Muscle of arm (tissue), 1 donor: ENCODE measurements at regions not wholly inside any gene's neighbourhood (a gene's known extent, or its start where the extent isn't known, plus 50 kb on each side); places are given as distances from the start of the nearest gene placed in this dataset.

Experiments used
- DNase-seq: peaks from one replicate; pipeline ENCODE4 v3.0.0-alpha.2; 2013

DNA sequence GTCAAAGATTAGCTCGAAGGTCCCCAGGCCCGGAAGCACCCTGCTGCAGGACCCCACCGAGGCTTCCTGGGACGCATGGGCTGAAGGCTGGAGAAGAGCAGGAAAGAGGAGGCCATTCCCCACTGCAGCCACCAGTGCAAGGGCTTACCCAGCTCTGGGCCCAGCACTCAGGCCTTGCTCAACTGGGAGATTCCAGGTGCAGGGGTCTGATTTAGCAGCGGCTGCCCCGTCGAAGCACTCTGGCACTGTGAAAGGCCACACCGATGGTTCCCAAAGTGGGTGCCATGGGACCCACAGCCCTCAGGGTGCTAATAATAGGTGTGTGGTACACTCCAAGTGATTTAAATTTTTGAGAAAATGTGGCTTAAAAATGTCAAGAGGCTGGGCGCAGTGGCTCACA lies 130.9 kb downstream of the OAT start:
- no peak for DNase-seq

DNA sequence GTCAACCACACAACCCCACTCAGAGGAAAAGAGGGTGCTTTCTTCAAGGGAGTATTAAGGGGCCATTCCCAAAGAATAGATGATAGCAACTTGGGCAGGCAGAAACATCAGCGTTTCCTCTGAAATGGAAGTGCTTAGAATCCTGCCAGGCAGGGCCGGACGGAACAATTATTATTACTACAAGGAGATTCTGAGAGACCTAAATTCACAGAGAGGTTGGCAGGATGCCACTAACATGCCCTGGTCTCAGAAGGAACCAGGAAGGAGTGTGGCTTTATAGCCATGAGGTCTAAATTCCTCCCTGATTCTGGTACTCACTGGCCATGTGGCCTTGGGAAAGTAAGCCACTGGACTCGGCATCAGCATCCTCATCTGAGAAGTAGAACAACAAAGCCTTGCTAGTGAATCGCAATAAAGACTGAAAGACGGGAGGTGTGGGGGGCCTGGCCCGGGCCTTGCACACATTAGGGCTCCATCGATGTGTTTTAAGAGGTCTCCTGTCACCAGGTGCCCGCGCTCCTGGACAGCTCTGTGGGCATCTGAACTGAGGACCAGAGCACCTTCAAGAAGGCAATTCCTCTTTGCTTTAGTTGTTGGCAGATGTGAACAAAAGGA lies 131.5 kb downstream of the OAT start:
- no peak for DNase-seq

DNA sequence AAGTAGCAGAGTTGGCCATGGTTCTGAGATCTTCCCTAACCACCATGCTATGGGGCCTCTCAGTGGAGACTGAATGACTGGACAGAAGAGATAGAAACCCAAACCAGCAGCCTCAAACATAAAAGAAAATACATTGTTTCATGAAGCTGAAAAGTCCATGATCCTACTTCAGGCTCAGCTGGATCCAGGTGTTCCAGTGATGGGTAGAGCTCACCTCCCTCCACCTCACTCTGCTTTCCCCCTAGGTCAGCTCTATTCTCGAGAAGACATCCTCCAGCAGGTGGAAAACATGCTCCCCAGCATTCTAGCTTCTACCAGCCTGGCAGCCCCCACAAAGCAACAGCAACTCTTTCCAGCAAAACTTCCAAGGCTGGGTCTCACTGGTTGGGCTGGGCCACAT lies 132.1 kb downstream of the OAT start:
- no peak for DNase-seq

DNA sequence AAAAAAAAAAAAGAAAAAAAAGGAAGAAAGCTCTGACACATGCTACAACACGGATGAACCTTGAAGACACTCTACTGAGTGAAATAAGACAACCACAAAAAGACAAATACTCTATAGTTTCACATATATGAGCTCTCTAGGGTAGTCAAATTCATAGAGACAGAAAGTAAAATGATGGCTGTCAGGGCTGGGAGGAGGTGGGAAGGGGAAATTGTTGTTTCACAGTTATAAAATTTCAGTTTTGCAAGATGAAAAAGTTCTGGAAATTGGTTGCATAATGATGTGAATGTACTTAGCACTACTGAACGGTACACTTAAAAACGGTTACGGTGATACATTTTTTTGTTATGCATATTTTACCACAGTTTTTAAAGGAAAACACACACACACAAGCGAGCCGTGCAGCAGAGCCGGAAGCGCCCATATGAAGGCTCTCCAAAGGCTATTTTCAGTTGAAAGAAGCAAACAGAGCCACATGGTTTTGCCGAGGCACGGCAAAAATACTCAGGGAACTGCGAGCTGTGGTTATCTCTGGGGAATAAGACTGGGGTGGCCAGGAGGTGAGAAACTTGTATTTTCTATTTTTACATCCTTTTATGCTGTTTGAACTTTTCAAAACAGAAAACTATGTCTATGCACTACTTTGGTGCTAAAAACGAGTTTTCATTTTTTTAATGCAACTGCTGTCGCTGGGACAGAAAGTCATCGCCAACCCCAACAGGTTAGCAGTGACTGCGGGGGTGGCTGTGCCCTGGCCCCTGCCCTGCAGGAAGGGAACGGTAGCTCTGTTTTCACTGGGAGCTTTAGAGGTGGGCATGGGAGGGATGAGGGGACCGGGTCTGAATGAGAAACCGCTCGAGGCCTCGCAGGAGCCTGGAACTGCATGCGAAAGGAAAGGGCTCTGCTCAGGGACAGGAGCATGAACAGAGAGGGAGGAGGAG lies 132.9 kb downstream of the OAT start:
- DNase-seq, result no peak

DNA sequence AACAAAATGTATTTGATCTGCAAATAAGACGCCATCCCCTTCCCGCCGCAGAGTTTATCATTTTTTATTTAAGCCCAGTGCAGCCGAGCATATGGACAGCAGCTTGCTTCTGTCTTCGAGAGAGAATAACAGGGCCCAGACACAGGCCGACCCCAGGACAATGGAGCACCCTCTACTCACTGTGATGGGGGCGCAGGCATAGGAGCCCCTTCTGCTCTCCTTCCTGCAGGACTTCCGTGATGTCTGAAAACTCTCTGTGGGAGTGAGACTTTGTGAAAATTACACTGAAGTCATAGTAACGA lies 134.8 kb downstream of the OAT start:
- DNase-seq, result no peak

DNA sequence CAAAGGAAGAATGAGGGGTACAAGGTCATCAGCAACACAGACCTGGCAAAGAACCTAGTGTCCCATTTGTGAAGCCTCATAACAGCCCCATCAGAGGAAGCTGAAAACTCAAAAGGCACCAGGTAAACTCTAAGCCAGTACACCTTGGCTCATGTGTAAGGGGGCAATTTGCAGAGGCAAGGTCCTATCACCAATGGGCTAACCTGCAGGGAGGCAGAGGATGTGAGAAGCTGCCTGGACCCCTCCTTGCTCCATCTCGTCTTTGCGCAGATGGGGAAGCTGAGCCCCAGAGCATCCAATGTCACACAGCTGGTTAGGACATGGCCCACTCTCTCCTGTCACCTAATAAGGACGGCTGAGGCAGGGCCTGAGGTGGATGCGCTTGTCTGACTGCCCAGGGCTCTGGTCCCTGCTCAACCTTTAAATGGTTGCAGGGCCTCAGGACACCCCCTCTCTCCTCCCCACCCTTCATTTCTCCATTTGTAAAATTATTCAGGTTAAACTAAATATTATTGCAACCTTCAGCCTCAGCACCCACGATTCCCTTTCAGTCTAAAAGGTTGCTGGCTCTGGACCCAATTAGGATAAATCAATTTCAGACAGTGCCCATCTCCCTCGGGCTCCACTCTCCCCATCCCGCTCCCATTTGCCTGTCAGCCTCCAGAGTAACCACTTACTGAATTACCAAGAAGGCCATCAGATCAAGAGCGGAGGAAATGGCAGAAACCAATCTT lies 135.3 kb downstream of the OAT start:
- DNase-seq, result no peak

DNA sequence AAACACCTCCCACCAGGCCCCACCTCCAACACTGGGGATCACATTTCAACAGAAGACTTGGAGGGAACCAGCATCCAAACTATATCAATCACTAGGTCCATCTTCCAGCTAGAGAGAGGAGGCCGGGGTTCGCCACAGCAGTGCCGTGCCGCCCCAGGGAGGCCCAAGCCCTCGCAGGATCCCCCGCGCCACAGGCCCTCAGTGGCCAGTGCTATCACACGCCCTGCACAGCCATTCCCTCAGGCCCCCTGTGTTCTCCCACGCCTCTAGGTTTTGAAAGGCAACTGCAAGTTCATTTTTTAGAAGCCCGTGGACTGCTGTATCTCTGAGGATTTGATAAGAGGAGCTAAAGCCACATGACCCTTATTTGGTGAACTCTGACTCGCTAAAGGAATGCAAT lies 136.4 kb downstream of the OAT start:
- DNase-seq, result no peak

DNA sequence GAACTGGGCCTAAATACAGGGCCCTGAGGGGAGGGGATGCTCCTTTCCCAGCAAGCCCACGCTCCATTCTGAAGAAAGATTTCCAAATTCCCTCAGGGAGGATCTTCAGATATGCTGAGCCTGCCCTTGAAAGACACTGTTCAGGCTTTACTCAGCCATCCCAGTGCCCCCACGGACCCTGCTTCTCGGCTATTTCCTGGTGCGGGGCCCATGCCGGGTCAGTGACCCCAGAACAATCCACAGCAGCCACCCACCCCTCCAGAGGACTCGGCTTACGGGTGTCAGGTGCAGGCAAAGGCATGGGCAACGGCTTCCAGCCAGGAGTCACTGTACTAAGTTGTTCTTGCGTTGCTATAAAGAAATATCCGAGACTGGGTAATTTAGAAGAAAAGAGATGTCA lies 137.1 kb downstream of the OAT start:
- DNase-seq, result no peak

DNA sequence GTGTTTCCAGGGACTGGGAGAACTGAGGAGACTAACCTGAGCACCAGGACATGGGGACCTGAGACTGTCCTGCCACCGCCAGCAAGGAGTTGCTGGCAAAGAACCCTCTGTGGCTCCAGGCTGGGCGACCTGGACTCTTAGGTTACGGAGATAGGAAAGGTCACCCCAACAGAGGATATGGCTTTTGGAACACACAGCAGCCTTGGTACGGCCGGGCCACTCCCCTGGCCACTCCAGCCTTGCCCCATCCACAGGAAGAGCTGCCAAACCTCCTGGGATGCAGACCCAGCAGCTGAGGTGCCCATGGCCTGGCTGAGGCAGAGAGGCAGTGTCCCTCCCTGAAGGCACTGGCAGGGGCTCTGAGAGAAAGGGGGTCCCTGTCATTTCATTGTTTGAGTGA lies 137.8 kb downstream of the OAT start:
- no peak for DNase-seq

DNA sequence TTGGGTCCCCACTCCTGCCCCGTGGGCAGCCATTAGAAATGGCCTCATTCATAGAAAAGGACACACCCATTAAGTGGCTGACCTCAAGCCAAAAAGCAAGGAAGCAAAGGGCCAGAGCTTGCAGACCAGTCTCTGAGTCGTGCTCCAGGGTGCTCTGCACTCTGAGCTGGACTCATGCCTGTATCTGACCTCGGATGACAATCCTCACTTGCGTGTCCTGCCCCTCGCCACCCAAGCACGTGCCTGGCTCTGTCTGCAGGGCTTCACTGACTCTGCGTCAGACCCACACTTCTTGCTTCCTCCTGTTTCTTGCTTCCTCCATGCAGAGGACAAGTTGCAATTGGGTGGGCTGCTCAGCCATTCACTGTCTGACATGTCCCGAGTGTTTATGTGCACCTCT lies 138.8 kb downstream of the OAT start:
- DNase-seq, result no peak

DNA sequence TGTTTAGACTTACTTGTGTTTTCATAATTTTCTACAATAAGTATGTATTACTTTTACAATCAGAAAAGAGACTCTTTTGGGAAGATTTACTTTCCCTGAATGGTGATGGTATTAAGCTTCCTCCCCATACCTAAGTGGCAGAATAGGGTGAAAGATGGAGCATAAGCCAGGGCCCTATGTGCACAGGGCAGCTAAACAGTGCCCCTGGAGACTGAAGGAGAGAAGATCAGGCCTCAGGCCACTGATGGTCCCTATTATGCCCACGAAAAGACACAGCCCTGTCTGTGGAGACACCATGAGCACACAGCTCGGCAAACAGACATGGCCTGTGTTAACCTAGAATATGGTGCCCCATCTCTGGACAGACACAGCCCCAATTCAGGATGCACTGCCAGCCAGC lies 139.4 kb downstream of the OAT start:
- no peak for DNase-seq

DNA sequence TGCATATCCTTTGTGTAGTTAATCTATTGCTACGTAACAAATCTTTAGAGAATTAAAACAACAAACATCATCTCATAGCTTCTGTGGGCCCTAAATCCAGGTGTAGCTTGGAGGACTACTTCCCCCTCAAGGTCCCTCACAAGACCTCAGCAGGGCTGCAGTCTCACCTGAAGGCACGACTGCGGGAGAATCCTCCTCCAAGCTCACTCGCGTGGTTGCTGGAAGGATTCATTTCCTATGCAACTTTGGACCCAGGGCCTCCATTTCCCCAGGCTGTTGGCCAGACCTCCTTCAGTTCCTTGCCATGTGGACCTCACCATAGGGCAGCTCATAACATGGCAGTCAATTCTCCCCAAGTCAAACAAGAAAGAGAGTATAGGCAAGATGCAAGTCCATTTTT lies 140.4 kb downstream of the OAT start:
- no peak for DNase-seq

DNA sequence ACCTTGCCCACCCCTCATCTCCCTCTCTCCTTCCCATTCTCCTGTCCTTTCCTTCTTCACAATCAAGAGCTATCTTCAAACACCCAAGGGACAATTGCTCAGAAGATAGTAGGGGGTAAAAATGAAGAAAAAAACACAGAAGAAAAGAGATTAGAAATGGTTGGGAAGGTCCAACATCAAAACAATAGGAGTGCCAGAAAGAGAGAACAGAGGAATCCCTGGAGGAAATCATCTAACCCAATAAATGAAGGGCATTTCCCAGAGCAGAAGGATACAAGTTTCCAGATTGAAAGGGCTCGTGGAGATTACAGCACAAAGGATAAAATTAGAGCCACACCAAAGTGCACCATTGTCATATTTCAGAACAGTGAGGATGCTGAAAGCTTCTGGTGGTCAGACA lies 145.6 kb downstream of the OAT start:
- no peak for DNase-seq

DNA sequence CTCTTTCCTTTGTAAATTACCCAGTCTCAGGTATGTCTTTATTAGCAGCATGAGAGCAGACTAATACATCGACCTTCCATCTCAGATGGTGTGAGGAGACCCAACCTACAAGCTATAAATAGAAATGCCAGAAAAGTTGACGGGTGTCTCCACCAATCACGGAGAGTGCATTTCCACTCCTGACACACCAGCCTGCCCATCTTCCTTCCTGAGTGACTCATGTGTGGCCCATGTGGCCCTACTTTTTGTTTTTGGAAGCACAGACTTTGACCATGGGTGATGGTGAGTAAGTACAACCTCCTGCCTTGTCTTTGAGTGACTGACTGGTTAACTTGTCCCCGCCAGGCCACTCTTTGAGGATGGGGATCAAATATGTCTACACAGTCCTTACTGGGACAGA lies 147.0 kb downstream of the OAT start:
- no peak for DNase-seq

DNA sequence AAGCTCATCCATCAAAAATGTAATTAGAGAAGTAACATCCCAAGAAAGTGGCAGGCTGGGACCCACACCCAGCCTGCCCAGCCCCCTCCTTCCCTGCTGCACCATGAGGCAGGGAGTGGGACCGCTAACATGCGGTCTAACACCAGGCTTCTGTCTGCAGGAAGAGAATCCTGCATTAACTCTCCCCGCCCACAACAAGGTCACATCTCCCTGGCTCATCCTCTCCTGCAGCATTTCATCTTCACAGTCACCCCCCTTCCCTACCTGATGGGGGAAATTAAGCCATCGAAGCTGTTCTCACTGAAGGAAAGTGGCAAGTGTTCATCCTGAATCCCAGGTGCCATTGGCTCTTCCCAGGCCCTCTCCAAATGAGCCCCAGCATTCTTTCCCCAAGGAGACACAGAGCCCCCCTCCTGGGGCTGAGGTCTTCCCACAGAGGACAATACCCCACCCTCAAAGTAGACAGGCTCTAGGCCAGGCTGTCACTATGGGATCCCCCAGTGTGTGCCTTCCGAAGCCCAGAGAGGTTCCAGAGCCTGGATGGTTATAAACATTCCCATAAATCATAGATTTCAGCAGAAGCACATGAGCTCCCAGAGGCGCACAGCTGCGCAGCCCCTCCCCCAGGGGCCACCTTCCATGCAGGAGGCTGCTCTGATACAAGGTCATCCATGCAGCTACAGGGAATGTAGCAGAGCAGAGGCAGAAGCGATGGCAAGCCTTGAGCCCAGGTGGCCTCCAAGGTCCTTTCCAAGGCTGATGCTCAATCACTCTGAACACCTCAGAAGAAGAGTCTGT lies 148.0 kb downstream of the OAT start:
- no peak for DNase-seq

DNA sequence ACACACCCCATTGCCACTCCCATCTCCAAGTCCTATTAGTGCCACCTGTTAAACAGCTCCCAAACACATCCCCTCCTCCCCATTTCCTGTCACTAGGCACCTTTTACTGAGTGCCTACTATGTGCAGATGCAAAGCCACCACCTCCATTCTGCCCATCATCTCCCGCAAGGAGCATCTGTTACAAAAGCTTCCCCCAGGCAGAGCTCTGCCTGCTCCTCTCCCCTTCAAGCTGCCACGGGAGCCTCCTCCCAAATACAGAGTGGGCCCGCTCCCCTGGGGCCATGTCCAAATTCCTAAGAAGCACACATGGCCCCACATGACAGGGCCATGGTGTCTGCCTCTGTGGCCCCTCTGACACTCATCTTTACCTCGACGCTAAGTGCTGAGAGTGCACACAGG lies 149.7 kb downstream of the OAT start:
- no peak for DNase-seq

DNA sequence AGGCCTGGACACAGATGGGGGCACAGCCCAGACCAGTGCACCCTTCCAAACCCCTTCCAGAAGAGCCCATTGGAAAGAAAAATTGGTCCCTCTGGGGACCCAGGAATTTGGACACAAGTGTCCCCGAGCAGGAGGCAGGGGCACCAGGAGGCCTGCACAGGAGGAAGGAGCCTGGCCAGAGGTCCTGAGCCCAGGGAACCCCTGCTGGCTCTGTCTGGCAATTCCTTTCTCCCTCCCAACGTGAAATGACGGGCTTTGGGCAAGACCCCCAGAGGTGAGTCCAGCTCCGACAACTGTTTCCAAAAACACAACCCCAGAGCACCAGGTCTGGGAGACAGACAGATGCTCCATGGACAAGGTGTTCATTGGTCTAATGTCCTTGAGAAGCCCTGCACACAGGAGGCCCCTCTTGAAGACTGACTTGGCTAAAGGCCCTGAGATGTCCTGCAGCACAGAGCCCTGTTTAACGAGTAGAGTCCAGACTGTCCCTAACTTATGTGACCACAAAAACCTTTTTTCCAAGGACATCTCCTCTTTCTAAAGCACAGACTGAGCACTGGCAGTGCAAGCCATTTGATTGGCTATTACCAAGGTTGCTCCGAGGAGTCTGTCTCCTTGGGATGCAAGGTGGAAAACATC lies 150.7 kb downstream of the OAT start:
- DNase-seq, result no peak

DNA sequence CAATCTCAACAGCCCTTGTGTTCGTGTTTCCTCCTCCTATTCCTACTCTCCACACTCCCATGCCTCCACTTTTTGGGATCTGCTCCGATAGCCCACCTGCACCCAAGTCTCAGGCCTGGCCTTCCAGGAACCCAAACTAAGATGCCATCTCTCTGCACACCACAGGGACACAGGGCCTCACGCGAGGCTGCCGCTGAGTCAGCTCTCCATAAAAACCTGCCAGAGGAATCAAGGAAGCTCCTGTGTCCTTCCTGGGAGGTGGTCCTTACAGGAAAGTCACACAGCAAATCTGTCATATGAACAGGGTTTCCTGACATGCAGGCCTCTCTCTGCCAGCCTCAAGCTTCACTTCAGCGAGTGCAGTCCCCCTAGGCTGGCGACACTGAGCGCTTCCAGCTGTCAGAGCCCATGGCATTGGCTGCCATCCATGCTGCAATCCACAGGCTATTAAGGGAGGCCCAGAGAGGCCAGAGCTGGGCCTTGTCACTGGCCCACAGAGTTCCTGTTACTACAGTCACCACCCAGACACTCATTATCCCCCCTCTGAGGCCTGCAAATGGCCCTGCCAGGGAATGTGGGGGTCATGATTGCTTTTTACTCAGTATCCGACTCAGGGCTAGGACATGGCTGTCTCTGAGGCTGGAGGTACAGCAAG lies 151.4 kb downstream of the OAT start:
- no peak for DNase-seq

DNA sequence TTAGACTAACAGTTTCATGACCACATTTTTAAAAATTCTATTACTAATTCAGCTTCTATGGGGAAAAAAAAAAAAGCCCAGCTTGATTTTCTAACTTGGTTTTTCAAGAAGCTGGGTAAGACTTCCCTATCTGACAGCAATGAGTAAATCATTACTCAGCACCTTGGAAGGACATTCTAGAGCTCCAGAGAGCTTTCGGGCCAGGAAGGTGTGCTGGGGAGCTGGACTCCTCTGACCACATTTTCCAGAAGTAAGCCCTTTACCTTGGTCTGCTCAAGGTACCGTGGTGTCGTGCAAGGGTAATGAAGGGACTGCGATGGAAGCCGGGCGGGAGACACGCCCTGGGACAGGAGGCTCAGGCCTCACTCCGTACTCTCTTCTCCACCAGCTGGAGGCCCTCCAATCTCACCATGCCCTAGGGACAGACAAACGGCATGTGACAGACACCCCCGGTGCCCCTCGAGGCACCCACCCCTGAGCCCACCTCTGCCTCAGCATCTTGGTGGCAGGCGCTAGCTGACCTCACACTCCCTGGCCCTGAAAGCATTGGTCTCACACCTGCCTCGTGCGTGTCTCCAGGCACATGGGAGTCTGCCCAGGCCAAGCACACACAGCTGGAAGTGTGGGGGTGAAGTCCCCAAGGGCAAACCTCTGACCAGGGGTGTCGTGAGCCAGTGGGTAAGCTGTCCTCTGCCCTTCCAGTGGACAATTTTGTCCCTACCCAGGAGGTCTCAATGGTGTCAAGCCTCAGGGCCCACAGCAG lies 152.1 kb downstream of the OAT start:
- DNase-seq, result no peak

DNA sequence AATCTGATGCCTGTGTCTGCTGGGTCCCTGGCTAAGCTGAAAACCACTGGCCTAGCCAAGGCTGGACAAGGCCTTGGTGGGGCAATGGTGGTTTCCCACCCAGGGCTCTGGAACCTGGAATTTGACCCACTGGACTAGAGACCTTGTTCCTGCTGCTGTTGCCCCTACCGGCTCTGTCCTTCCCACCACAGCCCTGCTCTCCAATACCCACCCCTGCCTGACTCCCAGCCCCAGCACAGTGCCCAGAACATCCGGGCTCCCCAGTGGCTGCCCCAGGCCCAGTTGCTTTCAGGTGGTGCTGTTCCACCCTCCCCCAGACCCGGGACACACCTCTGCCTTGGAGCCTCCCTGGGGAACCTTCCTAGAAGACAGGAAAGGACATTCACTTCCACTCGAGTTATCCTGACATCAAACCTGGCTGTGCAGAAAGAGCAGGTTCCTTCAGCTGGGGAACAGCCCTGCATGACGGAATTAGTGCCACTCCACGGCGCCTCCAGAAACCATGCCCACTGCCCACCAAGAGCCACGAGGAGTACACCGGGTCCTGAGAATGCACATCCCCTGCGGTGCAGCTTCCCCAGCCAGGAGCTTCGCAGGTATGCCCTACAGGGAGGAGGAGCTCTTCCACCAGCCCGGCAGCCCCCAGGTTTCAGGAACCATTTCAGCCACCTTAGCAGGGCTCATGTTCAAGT lies 152.8 kb downstream of the OAT start:
- DNase-seq, result no peak
